HUDEP-2 (cell line): ENCODE measurements at regions not wholly inside any gene's neighbourhood (a gene's known extent, or its start where the extent isn't known, plus 50 kb on each side); places are given as distances from the start of the nearest gene placed in this dataset.
"Not testable (repeated sequence)": the region's sequence is repeated elsewhere in the genome, so short reads cannot be mapped to it uniquely, and the experiment has no call there.

ENCODE experiments used
- DNase-seq, 76 experiments: peaks; one replicate each; lab custom pipeline; 2025; ENCODE audit not compliant: unreplicated experiment in 76 of 76; lab: John Stamatoyannopoulos, UW

- no peak for DNase-seq
These were observed 289.3 kb upstream of the MTPN start for GRCh38 chr7:136266457-136266856.

GRCh38 chr7:136264304-136264703 is 287.1 kb upstream of the MTPN start:
- not testable (repeated sequence) for DNase-seq

DNA sequence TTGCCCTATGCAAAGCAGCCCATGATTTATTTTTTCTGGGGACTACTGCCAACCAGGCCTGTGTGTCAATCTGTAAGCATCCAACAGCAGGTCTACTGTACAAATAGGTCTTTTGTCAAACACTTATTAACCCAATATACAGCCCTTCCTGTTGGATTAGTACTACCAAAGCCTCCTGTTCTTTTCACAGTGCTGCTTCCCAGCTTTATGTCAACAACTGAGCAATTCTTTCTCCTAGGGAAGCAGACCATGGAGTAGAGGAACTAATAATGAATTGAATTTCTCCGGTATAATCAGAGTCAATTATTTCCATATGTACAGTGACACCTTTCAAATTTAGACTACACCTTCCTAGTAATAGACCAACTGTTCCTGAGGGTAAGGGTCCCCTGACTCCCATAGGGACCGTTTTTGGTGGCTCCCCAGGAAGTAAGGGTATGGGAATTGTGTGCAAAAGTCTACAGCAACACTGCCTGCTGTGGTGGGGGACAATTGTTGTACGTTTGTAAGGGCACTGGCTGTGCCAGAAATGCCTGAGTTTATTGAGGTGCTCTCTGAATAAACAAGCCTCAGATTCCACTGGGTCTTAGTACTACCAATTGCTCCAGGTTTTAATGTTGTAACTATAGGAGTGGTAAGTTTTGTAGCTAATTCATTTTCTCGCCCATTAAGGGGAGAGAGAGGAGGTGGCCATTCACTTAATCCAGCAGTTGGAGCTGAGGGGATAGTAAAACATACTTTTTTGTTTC is 286.1 kb upstream of the MTPN start:
- not testable (repeated sequence) for DNase-seq

GRCh38 chr7:136260591-136260990 is 283.4 kb upstream of the MTPN start:
- not testable (repeated sequence) for DNase-seq

- no peak for DNase-seq
These were observed 281.9 kb upstream of the MTPN start for GRCh38 chr7:136259074-136259473.

- no peak for DNase-seq
These were observed 279.3 kb upstream of the MTPN start for GRCh38 chr7:136256491-136256890.

GRCh38 chr7:136254148-136254547 is 277.0 kb upstream of the MTPN start:
- DNase-seq = no peak

GRCh38 chr7:136251826-136252225 is 274.7 kb upstream of the MTPN start:
- no peak for DNase-seq

- DNase-seq = peak in 1 of 76 experiments; percentile 1
These were observed 270.1 kb upstream of the MTPN start for GRCh38 chr7:136247211-136247610.

DNA sequence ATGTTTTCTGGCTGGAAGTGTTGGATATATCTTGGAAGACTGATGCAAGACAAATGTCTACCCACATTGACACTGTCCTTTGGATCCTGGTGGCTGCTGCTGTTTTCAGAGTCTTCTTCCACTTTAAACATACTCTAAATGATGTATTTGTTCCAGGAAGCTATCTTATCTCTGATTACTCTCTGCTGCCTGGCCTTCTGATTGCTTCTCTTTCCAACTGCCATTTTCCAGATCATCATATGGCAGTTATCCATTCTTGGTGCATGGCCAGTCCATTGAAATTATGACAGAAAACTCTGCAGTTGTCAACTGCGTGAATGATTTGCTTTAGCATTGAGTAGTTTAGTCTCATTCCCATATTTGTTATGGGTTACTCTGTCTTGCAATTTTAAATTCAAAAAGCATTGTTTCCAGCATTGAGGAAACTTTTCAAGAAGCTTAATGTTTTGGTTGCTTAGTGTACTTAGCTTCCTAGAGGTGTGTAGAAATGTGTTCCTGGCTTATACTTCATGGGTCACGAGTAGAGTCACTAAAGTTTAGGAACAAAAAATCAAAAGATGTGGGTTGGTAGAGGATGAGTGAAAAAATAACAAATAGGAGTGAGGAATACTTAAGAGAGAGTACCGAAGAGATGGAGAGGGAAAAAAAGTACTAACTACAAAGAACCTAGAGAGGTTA is 268.3 kb upstream of the MTPN start:
- DNase-seq = peak in 23 of 76 experiments; percentile 0 to 76 (median 35)

DNA sequence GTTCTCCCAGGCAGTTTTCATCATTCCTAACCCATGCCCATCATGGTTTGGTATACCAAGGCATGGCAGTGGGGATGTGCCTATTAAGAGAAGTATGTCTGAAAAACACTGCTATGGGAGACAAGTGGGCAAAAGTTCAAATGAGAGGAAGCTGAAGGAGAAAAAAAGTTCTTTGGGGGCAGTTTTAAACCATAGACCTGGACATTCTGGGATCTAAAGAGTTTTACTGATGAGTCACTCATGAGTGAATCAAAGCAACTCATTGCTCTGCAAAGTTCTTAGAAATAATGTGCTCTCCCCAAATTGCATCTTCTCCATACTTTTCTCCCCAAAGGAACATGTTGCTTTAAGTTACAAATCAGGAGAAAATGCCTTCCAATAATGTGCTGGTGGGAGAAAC is 256.9 kb upstream of the MTPN start:
- DNase-seq = no peak

- no peak for DNase-seq
These were observed 253.1 kb upstream of the MTPN start for GRCh38 chr7:136230210-136230609.

DNA sequence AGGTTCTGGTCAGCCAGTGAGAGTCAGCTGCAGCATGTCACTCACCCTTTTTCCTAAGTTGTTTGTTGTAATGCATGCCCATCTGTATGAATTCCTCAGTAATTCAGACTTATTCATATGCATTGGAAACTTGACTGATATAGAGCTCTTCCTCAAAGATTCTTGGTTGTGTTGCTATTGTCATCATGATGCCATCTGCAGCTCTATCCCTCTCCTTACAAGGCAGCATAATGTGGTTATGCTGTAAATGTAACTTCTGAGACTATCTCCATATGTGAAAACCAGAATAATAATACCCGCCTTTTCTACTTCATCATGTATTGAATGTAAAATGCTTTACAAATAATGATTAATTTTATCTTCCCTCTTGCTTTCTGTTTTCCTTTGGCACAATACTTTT is 252.6 kb upstream of the MTPN start:
- no peak for DNase-seq

DNA sequence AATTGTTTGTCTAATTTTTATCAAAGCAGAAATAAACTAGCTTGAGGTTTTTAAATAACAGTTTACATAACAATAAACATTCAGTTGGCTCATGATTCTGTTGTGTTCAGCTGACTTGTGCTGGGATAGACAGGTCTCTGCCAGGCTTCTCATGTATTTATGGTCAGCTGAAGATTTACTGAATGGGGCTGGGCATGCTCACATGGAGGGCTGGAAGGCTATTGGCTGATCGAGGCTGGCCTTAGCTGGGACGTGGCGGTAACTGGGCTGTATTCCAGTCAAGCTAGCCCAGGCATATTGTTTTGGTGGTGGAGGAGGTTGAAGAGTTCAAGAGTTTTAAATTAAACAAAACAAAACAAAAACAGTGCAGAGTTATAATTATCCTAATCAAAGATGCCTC is 251.0 kb upstream of the MTPN start:
- no peak for DNase-seq

DNA sequence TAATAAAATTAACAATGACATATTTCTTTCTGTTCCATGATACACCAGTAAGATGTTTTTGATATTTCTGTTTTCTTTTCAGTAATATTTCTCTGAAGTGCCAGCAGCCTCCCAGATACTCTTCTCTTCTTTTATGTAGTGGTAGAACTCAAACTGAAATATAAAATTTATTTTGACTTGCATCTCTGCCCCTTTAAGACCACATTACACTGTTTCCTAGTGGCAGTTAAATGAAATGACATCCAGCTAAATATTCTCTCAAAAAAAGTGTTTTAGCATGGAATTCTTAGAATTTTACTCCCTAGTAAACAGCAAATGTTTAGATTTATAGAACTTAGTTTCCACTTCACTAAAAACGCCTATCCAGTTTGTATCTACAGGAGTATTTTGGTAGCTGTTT is 237.2 kb upstream of the MTPN start:
- DNase-seq = no peak

DNA sequence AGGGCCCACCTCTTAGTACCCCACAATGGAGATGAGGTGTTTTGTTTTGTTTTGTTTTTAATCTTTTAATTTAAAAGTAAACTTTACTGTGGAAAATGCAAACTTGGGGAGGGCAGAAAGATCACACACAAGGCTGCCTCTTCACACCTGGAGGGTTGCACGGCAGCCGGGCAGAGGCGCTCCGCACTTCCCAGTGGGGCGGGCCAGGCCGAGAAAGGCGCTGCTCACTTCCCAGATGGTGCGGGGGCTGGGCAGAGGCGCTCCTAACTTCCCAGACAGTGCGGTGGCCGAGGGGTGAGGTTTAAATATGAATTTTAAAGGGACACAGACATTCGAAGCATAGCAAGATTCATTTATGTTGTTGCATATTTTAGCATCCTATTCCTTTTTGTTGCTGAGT is 235.9 kb upstream of the MTPN start:
- DNase-seq = no peak

DNA sequence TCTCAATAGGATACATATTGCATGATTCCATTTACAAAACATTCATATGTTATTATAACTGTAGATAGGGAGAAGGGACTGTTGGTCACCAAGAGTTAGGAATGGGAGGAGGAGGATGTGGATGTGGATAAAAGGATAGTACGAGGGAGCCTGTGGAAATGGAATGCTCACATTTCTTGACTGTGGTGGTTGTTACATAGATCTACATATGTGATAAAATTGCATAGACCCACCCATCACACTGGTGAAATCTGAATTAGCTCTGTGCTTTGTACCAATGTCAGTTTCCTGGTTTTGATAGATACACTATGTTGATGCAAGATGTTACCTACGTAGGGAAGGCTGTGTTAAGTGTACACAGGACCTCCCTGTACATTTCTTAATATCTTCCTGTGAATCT is 233.5 kb upstream of the MTPN start:
- no peak for DNase-seq

- DNase-seq = no peak
These were observed 232.9 kb upstream of the MTPN start for GRCh38 chr7:136210079-136210478.

- DNase-seq = no peak
These were observed 228.8 kb upstream of the MTPN start for GRCh38 chr7:136205956-136206355.

GRCh38 chr7:136198168-136198567 is 221.0 kb upstream of the MTPN start:
- no peak for DNase-seq

- no peak for DNase-seq
These were observed 217.7 kb upstream of the MTPN start for GRCh38 chr7:136194878-136195277.

GRCh38 chr7:136193940-136194339 is 216.8 kb upstream of the MTPN start:
- DNase-seq = no peak
